ENCODE measurements at regions not wholly inside any gene's neighbourhood (a gene's known extent, or its start where the extent isn't known, plus 50 kb on each side); places are given as distances from the start of the nearest gene placed in this dataset.

- no peak for DNase-seq
Measured at GRCh38 chr7:134391223-134391622, 67.7 kb downstream of the AKR1B1 start.

GRCh38 chr7:134388336-134389019 lies 70.4 kb downstream of the AKR1B1 start:
- DNase-seq: no peak

GRCh38 chr7:134378562-134378961 lies 61.8 kb upstream of the SLC35B4 start:
- no peak for DNase-seq

- DNase-seq: no peak
Measured at GRCh38 chr7:134376693-134377092, 60.0 kb upstream of the SLC35B4 start.

GRCh38 chr7:134375206-134375605 lies 58.5 kb upstream of the SLC35B4 start:
- DNase-seq: peak in 3 of 56 donors; percentile 2 to 24 (median 5)

- no peak for DNase-seq
Measured at GRCh38 chr7:134374791-134375190, 58.1 kb upstream of the SLC35B4 start.

GRCh38 chr7:134374291-134374690 lies 57.6 kb upstream of the SLC35B4 start:
- DNase-seq: no peak

- no peak for DNase-seq
Measured at GRCh38 chr7:134372858-134373257, 56.1 kb upstream of the SLC35B4 start.

GRCh38 chr7:134371971-134372370 lies 55.2 kb upstream of the SLC35B4 start:
- no peak for DNase-seq

GRCh38 chr7:134371536-134371935 lies 54.8 kb upstream of the SLC35B4 start:
- no peak for DNase-seq

GRCh38 chr7:134370135-134370534 lies 53.4 kb upstream of the SLC35B4 start:
- no peak for DNase-seq

- DNase-seq: no peak
Measured at GRCh38 chr7:134368851-134369544, 52.3 kb upstream of the SLC35B4 start.

- DNase-seq: no peak
Measured at GRCh38 chr7:134367956-134368749, 51.4 kb upstream of the SLC35B4 start.
